ENCODE measurements at regions not wholly inside any gene's neighbourhood (a gene's known extent, or its start where the extent isn't known, plus 50 kb on each side); places are given as distances from the start of the nearest gene placed in this dataset.
"Not testable (repeated sequence)": the region's sequence is repeated elsewhere in the genome, so short reads cannot be mapped to it uniquely, and the experiment has no call there.

DNA sequence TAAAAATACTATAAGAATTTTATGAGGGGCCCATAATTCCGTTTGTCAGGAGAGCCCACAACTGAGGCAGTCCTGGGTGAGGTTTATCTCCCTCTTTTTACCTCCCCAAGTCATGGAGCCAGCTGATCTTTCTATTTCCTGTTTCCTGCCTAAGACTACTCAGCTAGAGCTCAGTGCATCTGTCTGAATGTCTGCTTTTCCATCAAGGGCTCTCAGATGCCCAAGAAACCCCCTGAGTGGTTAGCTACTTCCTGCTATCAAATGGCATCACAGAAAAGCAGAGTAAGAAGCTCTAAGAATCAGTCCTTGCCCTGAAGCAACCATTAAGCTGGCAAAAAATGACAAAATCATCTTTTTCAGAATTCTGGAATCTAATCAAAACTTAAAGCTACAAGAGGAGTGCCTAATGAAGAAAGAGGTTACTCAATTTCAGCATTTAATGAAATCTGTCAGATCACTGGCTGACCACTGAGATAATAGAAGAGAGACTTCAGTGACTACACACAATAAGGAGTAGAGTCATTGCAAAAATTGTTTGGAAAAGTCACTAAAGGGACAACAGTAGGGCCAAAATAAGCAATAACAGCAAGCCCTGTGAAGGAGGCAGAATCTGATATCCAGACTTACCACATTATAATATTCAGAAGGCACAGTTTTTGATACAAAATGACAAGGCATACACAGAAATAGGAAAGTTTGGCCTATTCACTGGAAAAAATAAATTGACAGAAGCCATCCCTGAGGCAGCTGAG lies 150.1 kb downstream of the CYB561 start:
- DNase-seq: no peak

DNA sequence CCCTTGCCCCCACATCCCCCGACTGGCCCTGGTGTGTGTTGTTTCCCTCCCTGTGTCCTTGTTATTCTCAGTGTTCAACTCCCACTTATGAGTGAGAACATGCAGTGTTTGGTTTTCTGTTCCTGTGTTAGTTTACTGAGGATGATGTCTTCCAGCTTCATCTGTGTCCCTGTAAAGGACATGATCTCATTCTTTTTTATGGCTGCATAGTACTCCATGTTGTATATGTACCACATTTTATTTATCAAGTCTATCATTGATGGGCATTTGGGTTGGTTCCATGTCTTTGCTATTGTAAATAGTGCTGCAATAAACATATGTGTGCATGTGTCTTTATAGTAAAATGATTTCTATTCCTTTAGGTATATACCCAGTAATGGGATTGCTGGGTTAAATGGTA lies 147.2 kb downstream of the CYB561 start:
- not testable (repeated sequence) for DNase-seq

DNA sequence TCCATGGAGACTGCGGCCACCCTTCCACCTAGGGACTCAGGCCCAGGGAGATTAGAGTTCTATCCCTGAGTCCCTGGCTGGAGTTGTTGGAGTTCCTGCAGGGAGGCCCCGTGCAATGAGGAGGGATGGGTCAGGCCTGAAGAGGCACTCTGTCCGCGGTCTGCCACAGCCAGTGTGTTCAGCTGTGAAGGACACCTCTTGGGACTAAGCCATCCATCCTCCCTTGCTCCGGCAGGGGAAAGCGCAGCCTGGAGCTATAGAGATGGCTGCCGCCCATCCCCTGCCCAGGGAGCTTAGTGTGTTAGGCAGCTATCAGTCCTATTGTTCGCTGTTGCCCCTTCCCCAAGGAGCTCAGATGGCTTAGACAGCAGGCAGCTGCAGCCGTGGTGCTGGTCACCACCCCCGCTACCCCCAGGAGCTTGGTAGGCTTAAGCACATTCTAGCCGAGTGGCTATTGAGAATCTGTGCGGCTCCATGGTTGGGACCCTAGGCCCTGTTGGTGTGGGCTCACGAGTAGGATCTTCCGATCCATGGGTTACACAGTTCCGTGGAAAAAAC lies 141.3 kb downstream of the CYB561 start:
- no peak for DNase-seq

DNA sequence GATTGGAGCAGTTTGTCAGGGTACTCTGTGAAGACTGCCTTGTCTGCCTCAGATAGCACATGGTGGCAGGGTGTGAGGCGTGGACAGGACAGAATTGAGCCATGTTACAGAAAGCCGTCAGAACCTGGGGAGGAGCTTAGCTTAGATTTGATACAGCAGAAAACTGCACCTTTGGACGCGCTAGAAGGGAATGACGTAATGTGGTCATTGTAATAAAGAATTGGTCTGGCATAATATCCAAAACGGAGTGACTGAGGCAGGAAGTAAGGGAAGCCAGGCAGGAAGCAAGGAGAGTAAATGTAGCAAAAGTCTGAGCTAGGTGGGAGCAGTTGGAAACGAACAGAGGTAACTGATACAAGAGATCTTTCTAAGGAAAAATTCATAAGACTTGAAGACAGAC lies 140.2 kb downstream of the CYB561 start:
- no peak for DNase-seq

DNA sequence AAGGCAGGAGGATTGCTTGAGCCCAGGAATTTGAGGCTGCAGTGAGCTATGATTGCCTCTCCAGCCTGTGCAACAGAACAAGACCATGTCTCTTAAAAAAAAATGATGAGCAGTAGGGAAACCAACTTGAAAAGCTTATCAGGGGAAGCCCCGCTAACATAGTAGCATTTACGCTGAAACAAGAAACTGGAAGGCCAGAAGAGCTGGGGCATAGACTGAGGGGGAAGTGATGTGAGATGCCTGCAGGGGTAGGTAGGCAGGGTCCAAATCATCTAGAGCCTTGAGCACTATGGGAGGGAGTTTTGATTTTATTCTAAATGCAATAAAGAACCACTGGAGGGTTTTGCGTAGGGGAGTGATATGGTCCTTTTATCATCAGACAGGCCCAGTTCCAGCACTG lies 139.3 kb downstream of the CYB561 start:
- DNase-seq: no peak

DNA sequence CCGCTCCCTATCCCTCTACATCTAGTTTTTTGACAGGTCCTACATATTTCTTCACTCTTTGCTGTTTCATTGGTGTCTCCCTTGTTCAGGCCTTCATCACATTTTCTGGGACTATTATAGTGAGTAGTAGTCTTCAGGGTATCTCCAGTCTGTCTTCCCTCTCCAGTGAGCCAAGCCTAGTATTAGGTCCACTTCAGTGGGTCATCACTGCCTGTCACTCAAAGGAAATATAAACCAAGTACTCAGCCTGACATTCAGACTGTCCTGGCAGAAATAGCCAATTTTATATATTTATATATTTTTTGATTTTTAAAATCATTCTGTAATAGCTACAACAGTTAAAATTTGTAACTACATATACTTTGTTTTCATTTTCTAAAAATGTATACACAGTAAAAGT lies 137.8 kb downstream of the CYB561 start:
- DNase-seq: no peak

DNA sequence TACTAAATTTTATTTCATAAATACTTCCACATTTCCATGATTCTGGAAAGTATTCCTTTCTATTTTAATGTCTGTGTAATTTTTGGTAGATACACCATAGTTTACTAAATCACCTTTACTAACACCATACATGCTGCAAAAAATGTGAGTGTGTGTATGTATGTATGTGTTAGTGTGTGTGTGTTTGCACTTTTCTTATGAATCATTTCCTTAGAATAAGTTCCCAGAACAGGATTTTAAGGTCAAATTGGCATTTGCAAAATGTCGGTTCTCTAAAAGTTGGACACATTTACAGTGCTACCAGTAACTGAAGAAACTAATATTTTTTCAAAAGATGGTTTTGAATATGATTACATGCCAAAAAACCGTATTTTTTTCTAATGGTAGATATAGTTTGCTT lies 137.1 kb downstream of the CYB561 start:
- no peak for DNase-seq

DNA sequence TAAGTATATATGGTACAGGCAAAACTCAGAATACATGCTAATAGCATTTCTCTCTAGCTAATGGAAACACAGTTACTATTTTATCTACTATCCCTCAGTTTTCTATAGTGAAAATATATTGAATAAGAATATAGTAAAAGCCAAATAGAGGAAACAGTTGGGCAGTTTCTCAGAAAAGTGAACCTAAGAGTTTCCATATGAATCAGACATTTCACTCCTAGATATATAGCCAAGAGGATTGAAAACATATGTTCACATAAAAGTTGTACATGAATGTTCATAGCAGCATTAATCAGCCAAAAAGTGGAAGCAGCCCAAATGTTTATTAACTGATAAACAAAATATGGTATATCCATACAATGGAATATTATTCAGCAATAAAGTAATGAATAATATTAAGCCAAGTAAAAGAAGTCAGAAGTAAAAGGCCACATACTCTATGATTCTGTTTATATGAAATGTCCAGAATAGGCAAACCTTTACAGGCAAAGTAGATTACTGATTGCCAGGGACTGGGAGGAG lies 134.6 kb downstream of the CYB561 start:
- DNase-seq: no peak

DNA sequence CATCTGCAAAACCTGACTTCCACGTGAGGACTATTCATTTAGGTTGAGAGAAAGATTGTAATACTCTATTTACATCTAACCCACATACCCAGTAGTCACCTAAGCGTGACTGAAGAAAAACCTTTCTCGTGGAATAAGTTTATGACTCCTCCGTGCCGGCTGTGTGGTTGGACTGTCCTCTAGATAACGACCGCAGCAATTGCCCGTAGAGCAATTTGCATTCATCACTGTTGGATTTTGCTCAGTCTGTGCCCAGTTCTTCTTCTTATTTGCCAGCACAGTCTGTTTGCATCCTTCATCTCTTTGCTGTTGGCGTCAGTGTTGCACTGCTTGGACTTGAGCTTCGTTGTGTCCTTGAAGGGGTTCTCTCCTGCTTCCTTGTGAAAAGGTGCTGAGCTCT lies 131.3 kb downstream of the CYB561 start:
- DNase-seq: no peak

DNA sequence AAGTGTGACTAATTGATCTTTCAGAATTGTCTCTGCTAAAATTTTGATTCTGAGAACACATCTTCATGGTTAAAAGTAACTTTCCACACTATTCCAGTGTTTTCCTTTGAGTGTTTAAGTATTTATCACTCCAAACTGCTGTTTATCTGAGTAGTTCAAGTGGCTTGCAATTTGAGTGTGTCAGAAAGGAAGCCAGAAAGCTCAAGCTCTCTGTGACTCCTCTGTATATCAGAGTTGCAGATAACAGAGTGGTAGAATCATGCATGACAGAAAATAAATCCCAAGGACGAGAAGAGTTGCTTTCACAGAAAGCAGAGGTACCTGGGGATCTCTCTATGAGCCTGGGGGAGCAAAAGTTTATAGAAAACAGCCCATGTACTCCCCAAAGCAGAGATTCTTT lies 130.0 kb downstream of the CYB561 start:
- no peak for DNase-seq

DNA sequence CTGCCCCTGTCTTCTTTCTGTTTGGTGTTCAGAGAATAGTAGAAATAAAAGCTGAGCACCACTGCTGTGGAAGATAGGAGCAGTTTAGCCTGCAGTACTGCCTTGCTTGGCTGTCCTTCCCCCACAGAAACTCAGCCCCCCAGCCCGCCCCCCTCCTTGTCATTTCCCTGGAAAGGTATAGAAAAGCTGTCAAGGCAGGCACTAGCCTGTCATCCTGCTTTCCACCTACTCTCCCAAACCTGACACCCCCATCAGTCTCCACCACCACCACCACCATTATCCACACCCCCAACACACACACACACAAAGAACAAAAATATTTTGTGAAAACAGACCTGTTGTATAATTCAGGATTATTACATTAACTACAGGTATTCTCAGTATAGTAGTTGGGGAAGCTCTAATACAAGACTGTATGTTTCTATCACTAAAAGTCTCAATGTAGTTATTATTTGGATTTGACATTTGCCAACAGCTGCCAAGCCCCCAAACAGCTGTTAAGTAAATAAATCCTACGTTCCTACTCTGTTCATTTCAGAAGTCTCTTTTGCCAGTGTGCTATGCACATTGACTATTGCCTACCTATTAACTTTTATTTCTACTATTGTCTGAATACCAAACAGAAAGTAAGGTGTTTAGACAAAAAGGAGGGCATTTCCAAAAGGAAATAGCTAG lies 128.8 kb downstream of the CYB561 start:
- no peak for DNase-seq

DNA sequence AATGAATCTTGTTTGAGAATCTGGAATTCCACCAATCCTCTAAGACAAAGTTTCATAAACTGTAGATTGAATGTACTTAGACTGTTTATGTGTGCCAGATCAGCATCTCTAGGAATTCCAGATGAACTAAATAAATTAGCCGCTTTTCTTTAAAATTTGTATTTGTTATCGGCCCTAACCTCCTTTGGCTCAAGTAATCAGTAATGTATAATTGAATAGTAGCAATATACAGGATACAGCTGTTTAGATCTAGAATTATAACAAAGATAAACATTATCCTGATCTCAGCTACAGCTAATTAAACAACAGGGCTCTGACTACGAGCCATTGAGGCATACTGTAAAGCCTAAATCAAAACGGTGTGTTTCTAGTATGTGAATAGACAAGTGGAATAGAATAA lies 120.3 kb downstream of the CYB561 start:
- no peak for DNase-seq

DNA sequence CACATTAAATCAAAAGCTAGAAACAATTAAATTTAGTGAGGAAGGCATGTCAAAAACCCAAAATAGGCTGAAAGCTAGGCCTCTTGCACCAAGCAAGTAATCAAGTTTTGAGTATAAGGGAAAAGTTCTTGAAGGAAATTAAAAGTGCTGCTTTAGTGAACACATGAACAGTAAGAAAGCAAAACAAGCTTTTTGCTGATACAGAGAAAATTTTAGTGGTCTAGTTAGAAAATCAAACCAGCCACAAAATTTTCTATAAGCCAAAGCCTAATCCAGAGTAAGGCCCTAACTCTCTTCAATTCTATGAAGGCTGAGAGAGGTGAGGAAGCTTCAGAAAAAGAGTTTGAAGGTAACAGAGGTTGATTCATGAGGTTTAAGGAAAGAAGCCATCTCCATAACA lies 116.2 kb downstream of the CYB561 start:
- DNase-seq: no peak

DNA sequence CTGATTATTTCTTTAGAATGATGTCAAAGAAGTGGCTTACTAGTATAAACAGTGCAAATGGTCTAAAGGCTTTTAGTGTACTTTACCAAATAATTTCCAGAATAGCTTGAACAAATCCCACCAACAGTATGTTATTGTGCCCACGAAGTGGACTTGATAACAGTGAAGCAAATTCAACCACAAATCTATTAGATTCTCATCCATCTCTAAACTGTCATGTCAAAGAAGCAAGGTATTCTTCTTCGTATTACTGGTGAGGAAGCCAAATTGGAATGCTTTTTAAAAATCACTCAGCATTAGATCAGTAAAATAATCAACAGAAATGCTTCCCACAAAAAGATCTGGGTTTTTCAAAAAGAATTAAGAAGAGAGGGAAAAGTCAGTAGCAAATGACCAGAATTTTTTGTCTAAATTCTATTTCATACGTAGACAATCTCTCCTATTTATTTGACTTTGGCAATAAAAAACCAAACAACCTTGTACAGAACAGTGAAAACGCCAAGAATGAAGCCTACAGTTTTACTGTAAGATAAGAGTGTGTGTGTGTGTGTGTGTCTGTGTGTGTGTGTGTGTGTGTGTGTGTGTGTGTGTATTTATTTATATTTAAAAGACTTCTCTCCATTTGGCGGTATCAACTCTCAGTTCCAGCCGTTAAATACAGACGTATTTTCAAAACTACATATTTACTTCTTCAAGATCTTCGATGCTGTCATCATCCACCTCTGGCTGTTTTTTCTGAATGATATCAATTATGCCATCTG lies 114.6 kb downstream of the CYB561 start:
- no peak for DNase-seq

DNA sequence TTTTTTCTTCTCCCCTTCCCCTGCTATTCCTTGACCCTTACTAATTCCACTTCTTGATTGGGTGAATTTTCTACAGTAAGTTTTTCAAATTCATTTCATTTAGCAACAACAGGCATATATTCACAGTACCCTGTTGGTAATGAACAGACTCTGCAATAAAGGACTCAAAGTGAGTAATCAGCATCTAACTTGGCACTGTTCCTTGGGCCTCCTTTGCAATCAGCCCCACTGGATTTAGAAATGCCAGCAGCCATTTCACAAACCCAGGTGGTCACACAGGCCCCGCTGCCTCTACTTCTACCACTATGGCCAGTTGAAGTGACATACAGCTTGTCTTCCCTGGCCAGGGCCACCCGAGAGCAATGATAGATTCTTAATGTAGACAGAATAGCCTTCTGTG lies 113.8 kb downstream of the CYB561 start:
- DNase-seq: no peak

DNA sequence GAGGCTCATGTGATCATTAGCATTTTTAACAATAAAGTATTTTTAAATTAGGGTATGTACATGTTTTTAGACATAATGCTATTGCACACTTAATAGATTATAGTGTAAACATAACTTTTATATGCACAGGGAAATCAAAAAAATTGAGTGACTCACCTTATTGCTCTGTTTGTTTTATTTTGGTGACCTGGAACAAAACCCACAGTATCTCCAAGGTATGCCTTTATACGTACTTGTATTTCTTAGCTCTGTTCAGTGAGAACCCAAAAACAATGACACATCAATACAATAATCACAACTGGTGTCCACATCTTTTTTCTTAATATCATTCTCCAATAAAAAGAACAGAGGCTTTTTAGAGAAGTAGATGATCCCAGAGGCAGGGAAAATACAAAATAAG lies 112.2 kb downstream of the CYB561 start:
- no peak for DNase-seq

DNA sequence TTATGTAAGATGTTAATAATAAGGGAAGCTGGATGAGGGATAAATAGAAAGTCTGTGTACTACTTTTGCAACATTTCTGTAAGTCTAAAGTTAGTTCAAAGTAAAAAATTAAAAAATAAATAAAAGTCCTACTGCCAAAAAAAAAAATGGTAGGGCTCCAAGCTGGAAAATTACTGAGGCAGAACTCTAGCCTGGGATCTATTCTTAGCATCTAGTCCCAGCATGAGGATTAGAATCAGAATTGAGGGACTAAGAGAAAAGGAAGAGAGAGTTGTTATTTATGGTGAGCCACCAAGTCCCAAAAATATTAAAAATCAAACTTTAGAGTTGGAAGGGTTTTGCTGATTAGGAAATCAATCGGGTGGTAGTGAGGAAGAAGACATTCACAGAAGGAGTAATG lies 110.3 kb downstream of the CYB561 start:
- DNase-seq: no peak

DNA sequence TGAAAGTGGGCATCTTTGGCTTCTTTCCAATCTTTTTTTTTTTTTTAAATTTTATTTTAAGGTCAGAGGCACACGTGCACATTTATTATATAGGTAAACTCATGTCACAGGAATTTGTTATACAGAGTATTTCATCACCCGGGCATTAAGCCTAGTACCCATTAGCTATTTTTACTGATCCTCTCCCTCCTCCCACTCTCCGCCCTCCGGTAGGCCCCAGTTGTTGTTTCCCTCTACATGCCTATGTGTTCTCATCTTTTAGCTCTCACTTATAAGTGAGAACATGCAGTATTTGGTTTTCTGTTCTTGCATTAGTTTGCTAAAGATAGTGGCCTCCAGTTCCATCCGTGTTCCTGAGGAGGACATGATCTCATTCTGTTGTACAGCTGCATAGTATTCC lies 108.5 kb downstream of the CYB561 start:
- no peak for DNase-seq

DNA sequence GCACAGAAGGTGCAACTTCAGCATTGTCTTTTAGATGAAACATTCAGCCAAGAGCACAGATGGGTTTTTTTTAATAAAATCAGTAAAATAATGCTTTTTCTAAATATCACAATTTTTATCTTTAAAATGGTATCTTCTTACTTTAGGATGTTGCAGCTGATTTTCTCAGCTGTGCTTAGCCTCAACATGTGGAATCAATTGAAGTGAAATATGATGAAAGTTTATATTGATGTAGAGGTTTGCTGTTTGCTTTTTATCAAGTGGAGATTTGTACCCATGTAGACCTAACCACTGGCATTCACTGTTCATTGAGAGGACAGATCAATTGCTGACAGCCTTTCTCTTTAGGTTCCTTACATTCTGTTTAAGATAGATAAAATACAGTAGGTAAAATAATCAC lies 107.8 kb downstream of the CYB561 start:
- no peak for DNase-seq

DNA sequence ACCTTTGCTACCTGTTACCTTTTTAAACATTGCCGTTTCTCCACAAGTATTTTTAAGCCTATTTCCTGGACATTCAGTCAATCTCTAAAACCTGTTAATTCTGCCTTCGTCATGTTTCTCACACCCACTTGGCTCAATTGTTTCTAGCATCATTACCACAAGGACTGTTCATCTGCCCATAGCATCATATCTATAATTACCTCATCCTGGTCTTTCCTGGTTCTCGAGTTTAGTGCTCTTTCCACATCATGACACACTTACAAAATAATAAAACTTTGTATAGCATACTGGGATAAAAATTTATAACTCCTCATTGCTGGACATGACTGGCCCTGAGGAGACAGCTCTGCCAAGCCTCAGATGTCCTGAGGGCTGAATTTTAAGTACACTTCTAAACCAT lies 104.8 kb downstream of the CYB561 start:
- no peak for DNase-seq

DNA sequence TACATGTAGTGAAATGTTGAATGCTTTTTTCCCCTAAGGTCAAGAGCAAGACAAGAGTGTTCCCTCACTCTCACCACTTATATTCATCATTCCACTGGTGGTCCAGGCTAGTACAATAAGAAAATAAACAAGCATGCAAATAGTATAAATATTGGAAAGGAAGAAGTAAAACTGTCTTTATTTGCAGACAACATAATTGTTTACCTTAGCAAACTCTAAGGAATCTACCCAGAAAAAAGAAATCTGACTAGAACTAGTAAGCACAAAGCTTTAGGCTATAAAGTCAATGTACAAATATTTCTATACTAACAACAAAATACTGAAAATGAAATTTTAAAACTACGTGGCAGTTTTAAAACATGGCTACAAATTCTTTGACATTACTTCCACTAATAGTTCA lies 101.7 kb downstream of the CYB561 start:
- no peak for DNase-seq

DNA sequence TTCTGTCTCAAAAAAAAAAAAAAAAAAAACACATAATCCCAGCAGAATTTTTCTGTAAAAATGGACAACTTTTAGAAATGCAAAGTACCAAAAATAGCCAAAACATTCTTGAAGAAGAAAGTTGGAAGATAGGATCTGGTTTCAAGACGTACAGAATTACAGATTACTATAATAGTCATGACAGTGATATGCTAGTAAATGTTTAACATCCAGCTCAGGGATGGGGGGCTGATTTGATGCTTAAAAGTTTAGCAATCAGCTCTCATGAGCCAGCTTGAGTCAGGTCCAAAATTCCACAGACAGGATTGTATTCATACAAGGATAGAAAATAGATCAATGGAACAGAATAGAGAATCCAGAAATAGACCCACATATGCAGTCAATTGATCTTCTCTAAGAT lies 100.5 kb downstream of the CYB561 start:
- no peak for DNase-seq

DNA sequence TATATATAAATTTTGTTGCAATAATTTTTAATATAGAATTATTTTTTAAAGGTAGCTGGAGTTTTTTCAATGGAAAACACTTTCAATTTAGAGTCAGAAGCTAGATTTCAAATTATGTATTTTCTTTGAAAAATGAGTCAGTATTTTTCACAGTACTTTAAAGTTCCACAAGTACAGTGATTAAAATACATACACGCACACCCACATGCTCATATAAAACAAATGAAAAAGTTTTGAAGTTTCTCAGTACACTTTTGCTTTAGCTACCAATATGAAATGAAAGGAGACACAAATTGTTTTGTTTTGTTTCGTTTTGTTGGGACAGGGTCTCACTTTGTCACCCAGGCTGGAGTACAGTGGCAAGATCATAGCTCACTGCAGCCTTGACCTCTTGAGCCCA lies 98.6 kb downstream of the CYB561 start:
- no peak for DNase-seq
